LHCN-M2 (cell line): ENCODE measurements at regions not wholly inside any gene's neighbourhood (a gene's known extent, or its start where the extent isn't known, plus 50 kb on each side); places are given as distances from the start of the nearest gene placed in this dataset.
"Not testable (repeated sequence)": the region's sequence is repeated elsewhere in the genome, so short reads cannot be mapped to it uniquely, and the experiment has no call there.

Experiments
- DNase-seq: peaks from one replicate; pipeline ENCODE4 v3.0.0-alpha.2; 2012; ENCODE audit warnings: low read depth

DNA sequence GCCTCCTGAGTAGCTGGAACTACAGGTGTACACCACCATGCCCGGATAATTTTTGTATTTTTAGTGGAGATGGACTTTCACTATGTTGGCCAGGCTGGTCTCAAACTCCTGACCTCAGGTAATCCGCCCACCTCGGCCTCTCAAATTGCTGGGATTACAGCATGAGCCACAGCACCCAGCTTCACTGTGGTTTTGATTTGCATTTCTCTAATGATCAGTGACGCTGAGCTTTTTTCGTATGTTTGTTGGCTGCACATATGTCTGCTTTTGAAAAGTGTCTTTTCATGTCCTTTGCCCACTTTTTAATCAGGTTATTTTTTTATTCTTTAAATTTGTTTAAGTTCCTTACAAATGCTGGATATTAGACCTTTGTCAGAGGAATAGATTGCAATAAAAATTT, 696.0 kb downstream of the ZBBX start:
- not testable (repeated sequence) for DNase-seq

GRCh38 chr3:166669781-166670180, 710.3 kb downstream of the ZBBX start:
- DNase-seq, result no peak

- peak; percentile 1 for DNase-seq
These were observed 716.9 kb downstream of the ZBBX start for GRCh38 chr3:166663194-166663593.

DNA sequence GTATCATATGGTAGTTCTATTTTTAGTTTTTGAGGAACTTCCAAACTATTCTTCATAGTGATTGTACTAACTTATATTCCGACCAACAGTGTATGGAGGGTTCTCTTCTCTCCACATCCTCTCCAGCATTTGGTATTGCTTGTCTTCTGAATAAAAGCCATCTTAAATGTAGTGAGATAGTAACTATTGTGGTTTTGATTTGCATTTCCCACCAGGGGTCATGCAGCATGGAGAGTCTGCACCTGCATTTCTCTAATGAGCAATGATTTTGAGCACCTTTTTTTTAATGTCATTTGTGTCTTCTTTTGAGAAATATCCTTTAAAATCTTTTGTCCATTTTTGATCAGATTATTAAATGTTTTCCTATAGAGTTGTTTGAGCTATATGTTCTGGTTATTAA, 718.5 kb downstream of the ZBBX start:
- DNase-seq, result no peak

DNA sequence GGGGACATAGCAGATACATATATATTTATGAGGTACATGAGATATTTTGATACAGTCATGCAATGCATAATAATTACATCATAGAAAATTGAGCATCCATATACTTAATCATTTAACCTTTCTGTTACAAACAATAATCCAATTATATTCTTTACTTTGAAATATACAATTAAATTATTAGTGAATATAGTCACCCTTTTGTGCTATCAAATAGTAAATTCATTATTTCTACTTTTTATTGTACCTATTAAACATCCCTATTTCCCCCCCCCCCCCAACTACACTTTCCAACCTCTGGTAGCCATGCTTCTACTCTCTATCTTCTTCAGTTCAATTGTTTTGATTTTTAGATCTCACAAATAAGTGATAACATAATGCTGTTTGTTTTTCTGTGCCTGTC, 719.1 kb downstream of the ZBBX start:
- no peak for DNase-seq

- DNase-seq, result no peak
These were observed 742.0 kb downstream of the ZBBX start for GRCh38 chr3:166637984-166638530.

GRCh38 chr3:166634091-166634746, 745.9 kb downstream of the ZBBX start:
- DNase-seq, result no peak

DNA sequence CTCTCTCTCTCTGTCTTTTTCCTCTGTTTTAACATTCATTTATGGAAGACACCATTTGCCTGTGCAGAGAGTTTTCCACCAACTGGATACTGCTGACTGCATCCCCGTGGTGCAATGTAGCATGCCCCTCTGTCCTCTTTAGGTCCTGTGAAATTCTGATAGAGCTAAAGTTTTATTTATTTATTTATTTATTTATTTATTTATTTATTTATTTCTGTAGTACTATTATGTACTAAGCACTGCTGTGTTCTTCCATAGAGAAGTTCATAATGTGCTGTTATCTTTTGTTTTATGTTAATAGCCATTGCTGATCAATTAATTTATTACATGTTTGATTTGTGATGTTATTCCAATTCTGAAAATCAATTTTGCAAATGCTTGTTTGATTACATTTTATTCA, 749.9 kb downstream of the ZBBX start:
- no peak for DNase-seq

GRCh38 chr3:166613365-166613764, 766.7 kb downstream of the ZBBX start:
- no peak for DNase-seq

DNA sequence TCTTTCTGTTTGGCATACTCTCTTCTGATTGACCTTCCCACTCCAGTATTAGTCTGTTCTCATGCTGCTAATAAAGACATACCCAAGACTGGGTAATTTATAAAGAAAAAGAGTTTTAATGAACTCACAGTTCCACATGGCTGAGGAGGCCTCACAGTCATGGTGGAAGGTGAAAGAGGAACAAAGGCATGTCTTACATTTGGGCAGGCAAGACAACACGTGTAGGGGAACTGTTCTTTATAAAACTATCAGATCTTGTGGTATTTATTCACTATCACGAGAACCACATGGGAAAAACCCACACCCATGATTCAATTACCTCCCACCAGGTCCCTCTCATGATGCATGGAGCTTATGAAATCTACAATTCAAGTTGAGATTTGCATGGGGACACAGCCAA, 767.3 kb downstream of the ZBBX start:
- DNase-seq, result not testable (repeated sequence)

- DNase-seq, result no peak
These were observed 770.8 kb upstream of the BCHE start for GRCh38 chr3:166607933-166608521.

DNA sequence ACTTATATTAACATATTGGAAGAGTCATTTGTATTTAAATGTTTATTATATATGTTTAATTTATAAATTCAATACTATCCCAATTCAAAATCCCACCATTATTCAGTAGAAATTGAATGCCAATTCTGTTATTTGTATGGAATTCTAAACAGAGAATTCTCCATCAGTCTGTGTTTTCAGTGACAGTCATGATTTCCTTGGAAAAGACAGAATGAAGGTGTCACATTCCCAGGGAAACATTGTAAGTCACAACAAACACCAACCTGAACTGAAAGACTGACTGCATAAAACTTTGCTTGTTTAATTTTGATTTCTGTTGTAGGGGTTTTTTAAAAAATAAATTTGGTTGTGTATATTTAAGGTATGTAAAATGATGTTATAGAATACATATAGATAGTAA, 769.8 kb upstream of the BCHE start:
- DNase-seq, result no peak

DNA sequence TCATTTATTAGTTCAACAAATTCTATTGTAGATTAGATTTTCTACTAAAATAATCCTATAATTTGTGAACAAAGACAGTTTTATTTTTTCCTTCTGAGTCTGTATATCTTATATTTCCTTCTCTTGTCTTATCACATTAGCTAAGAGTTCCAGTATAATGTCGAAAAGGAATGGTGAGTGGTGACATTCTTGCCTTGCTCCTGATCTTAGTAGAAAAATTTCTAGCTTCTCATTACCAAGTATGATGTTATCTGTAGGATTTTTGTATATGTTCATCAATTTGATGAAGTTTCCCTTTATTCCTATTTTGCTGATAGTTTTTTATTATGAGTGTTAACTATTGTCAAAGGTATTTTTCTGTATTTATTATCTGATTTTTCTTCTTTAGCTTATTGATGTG, 756.6 kb upstream of the BCHE start:
- no peak for DNase-seq

- no peak for DNase-seq
These were observed 745.0 kb upstream of the BCHE start for GRCh38 chr3:166582236-166582635.

DNA sequence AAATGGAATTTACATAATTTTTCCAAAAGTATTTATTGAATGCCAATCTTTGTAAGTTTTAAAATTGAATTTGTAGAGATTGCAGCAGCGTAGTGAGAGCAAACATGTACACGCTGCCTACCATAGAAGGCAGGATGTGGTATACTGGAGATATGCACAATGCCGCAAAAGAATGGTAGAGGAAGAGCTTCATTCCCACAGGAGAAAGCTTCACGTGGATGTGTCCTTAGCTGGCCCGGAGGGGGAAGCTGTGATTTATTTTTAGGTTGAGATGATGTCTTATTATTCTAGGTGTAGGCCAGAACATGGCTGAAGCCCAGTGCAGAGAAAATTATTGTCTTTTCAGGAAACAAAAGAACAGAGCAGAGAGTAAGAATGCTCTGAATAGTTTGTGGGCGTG, 743.3 kb upstream of the BCHE start:
- DNase-seq, result no peak

DNA sequence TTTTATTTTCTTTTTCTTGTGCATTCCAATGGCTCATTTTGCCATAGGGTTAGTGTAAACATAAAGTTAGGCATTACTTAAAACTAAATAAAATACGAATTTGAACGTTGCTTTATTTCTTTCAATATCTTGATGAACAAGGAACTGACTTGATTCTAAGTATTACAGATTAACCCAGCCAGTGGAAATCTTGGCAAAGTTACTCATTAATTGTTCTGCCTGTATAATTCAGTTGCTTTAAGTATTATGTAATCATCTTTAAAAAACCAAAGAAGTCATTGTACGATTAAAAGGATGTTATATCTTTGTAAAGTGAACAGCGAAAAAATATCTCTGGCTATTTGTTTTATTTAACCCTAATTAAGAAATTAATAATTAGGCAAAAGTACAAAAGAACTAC, 737.9 kb upstream of the BCHE start:
- no peak for DNase-seq

GRCh38 chr3:166571686-166572085, 734.5 kb upstream of the BCHE start:
- not testable (repeated sequence) for DNase-seq

DNA sequence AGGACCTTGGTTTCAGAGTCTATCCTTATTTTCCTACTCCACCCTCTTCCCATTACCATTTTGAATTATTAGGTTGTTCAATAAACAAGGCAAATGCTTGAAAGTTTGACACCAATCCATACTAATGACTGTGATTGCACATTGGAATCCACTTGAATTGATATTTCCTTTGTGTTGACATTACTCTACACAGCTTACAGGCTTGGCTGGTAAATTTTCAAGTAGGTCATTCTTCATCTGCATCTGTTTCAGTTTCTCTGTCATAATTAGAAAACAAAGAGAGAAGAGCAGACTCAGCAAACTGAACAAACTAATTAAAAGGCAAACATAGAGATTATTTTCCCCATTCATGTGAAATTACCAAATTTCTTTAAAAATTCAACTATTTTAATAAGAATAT, 732.9 kb upstream of the BCHE start:
- no peak for DNase-seq

- DNase-seq, result no peak
These were observed 732.4 kb upstream of the BCHE start for GRCh38 chr3:166569589-166569988.

- no peak for DNase-seq
These were observed 723.0 kb upstream of the BCHE start for GRCh38 chr3:166560253-166560652.

GRCh38 chr3:166556955-166557354, 719.7 kb upstream of the BCHE start:
- no peak for DNase-seq

DNA sequence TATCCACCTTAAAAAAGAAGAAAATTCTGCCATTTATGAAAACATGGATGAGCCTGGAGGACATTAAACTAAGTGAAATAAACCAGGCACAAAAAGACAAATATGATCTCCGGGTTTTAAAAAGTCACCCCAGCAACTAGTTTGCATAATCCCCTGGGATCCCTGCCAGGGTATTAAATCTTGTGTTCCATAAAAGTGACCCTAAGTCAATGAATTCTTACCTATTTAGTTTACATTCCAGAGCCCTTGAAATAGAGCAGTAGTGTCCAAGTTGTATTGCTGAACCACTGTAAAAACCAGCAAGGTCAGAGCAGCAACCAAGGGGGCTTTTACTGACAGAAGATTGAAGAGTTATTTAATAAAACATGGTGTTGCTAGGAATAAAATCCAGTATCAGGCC, 716.8 kb upstream of the BCHE start:
- no peak for DNase-seq

GRCh38 chr3:166533740-166534139, 696.5 kb upstream of the BCHE start:
- DNase-seq, result no peak

DNA sequence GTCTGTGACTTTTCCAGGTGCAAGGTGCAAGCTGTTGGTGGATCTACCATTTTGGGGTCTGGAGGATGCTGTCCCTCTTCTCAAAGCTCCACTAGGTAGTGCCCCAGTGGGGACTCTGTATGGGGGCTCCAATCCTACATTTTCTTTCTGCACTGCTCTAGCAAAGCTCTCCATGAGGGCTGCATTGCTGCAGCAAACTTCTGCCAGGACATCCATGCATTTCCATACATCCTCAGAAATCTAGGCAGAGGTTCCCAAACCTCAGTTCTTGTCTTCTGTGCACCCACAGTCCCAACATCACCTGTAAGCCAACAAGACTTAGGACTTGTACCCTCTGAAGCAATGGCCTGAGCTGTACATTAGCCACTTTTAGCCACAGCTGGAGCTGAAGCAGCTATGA, 694.5 kb upstream of the BCHE start:
- DNase-seq, result no peak
